Fibroblast of pulmonary artery (primary cell): ENCODE measurements at regions not wholly inside any gene's neighbourhood (a gene's known extent, or its start where the extent isn't known, plus 50 kb on each side); places are given as distances from the start of the nearest gene placed in this dataset.
"Not testable (repeated sequence)": the region's sequence is repeated elsewhere in the genome, so short reads cannot be mapped to it uniquely, and the experiment has no call there.

ENCODE experiments used
- DNase-seq: peaks from one replicate; pipeline ENCODE4 v3.0.0-alpha.2; 2010; ENCODE audit warnings: low read depth
- H3K4me3 ChIP-seq: replicated peaks from 2 replicates; pipeline ENCODE4 v1.5.1; 2011; ENCODE audit warnings: low read depth, mild to moderate bottlenecking, control low read depth, low read length, moderate library complexity
- CTCF ChIP-seq: IDR thresholded peaks from 2 replicates; pipeline ENCODE4 v1.5.1; 2011; ENCODE audit warnings: mild to moderate bottlenecking, control low read depth, low read length, inconsistent platforms; ENCODE audit errors: missing control alignments

- H3K4me3 ChIP-seq: no peak overlapping the region
- TF ChIP-seq CTCF: no peak
- no peak for DNase-seq
Observed at GRCh38 chr17:74126179-74126900, 77.1 kb upstream of the RPL38 start.

GRCh38 chr17:74126959-74127358 lies 76.5 kb upstream of the RPL38 start:
- TF ChIP-seq CTCF: no peak
- no peak for DNase-seq
- no peak overlapping the region for H3K4me3 ChIP-seq

DNA sequence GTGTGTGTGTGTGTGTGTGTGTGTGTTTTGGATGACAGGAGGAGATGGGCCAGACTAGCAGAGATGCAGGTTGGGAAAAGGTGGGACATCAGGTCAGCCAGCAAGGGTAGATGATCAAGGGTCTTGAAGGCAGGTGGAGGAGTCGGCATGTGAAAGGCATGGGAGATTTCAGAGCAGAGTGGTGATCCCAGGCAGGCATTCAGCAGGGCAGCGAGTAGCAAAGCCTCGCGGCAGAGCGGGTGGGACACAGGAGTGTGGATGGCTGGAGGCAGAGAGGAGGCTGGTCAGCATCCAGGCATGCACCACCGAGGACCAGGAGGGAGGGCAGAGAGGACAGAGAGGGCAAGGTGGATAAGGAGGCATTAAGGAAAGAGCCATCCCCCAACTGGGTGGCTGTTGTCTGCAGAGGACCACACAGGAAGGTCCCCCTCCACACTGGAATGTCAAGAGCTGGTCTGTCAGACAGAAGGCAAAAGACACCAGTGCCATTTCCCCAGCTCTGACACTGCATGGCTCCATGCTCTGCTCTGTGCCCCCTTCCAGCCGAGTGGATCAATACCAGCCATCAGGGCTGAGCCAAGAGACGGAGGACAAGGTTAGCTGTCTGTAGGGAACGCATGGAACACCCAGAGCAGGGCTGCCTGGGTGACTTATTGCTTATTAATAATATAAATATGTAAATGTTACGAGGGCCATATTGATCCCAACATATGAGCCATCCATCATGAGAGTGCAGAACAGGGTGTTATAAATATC lies 74.8 kb upstream of the RPL38 start:
- no peak for DNase-seq
- H3K4me3 ChIP-seq: no peak overlapping the region
- no peak for TF ChIP-seq CTCF

- not testable (repeated sequence) for H3K4me3 ChIP-seq, DNase-seq
Observed at GRCh38 chr17:74129800-74130199, 73.7 kb upstream of the RPL38 start.

DNA sequence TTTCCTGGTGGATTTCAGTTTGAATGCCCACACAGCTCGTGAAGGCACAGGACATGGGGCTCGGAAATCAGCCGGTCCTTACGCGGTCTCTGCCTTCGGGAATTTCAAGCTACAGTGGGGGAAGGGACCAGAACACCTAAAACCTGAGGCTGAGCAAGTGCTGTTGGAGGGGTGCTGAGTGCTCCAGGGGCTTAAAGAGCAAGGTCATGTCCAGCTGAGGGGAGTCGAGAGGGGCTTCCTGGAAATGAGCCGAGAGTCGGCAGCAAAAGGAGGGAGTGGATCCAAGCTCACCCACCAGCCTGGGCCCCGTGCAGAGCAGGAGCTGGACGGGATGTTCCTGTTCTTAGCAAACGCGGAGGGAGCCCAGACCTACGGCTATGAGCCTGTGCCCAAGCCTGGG lies 73.2 kb upstream of the RPL38 start:
- DNase-seq: no peak
- H3K4me3 ChIP-seq: no peak overlapping the region
- TF ChIP-seq CTCF: no peak

GRCh38 chr17:74130841-74131240 lies 72.6 kb upstream of the RPL38 start:
- no peak for TF ChIP-seq CTCF
- H3K4me3 ChIP-seq: no peak overlapping the region
- DNase-seq: no peak

DNA sequence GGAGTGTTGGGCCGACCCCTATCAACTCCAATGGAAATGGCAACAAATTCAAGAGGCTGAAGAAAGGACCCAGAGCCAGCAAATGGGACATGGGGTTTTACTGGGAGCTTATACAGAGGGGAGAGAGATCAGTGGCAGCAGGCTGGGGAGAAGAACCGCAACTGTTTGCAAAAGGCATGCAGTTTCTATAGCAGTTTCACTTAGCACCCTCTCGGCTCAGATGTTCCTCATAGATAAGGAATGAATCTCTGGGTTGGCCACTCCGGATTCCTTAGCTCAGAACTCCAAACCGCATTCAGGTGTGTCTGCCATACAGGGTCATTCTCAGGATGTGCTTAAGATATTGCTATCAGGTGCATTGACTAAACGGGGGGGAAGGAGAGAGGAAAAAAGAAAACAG lies 71.1 kb upstream of the RPL38 start:
- DNase-seq: no peak
- H3K4me3 ChIP-seq: no peak overlapping the region
- no peak for TF ChIP-seq CTCF
